ENCODE measurements at regions not wholly inside any gene's neighbourhood (a gene's known extent, or its start where the extent isn't known, plus 50 kb on each side); places are given as distances from the start of the nearest gene placed in this dataset.

- DNase-seq (ENCODE audit: low read depth, low spot score), result no peak
Observed at GRCh38 chr13:84466461-84466860, 584.2 kb upstream of the SLITRK1 start.

GRCh38 chr13:84460989-84461388 is 578.7 kb upstream of the SLITRK1 start:
- DNase-seq (ENCODE audit: low read depth, low spot score), result no peak

- no peak for DNase-seq (ENCODE audit: low read depth, low spot score)
Observed at GRCh38 chr13:84455143-84455905, 573.0 kb upstream of the SLITRK1 start.

GRCh38 chr13:84447640-84447978 is 565.3 kb upstream of the SLITRK1 start:
- DNase-seq (ENCODE audit: low read depth, low spot score), result no peak

GRCh38 chr13:84446972-84447639 is 564.8 kb upstream of the SLITRK1 start:
- peak; percentile 24 for DNase-seq (ENCODE audit: low read depth, low spot score)

GRCh38 chr13:84445776-84446175 is 563.5 kb upstream of the SLITRK1 start:
- DNase-seq (ENCODE audit: low read depth, low spot score), result no peak

GRCh38 chr13:84443463-84443862 is 561.2 kb upstream of the SLITRK1 start:
- no peak for DNase-seq (ENCODE audit: low read depth, low spot score)

GRCh38 chr13:84439108-84439507 is 556.8 kb upstream of the SLITRK1 start:
- no peak for DNase-seq (ENCODE audit: low read depth, low spot score)

- DNase-seq (ENCODE audit: low read depth, low spot score), result no peak
Observed at GRCh38 chr13:84433024-84433423, 550.8 kb upstream of the SLITRK1 start.

GRCh38 chr13:84431646-84432045 is 549.4 kb upstream of the SLITRK1 start:
- DNase-seq (ENCODE audit: low read depth, low spot score), result no peak

GRCh38 chr13:84430446-84430845 is 548.2 kb upstream of the SLITRK1 start:
- no peak for DNase-seq (ENCODE audit: low read depth, low spot score)

GRCh38 chr13:84430015-84430414 is 547.7 kb upstream of the SLITRK1 start:
- DNase-seq (ENCODE audit: low read depth, low spot score), result no peak

- DNase-seq (ENCODE audit: low read depth, low spot score), result no peak
Observed at GRCh38 chr13:84418041-84418440, 535.8 kb upstream of the SLITRK1 start.

GRCh38 chr13:84417416-84417815 is 535.1 kb upstream of the SLITRK1 start:
- DNase-seq (ENCODE audit: low read depth, low spot score), result no peak

- DNase-seq (ENCODE audit: low read depth, low spot score), result no peak
Observed at GRCh38 chr13:84413016-84413415, 530.7 kb upstream of the SLITRK1 start.

- DNase-seq (ENCODE audit: low read depth, low spot score), result no peak
Observed at GRCh38 chr13:84405286-84405685, 523.0 kb upstream of the SLITRK1 start.

- DNase-seq (ENCODE audit: low read depth, low spot score), result no peak
Observed at GRCh38 chr13:84400706-84401105, 518.4 kb upstream of the SLITRK1 start.

- DNase-seq (ENCODE audit: low read depth, low spot score), result no peak
Observed at GRCh38 chr13:84399320-84400085, 517.2 kb upstream of the SLITRK1 start.

GRCh38 chr13:84393981-84394625 is 511.8 kb upstream of the SLITRK1 start:
- DNase-seq (ENCODE audit: low read depth, low spot score), result no peak

GRCh38 chr13:84380866-84381265 is 498.6 kb upstream of the SLITRK1 start:
- DNase-seq (ENCODE audit: low read depth, low spot score), result no peak

- no peak for DNase-seq (ENCODE audit: low read depth, low spot score)
Observed at GRCh38 chr13:84377106-84377505, 494.8 kb upstream of the SLITRK1 start.

- DNase-seq (ENCODE audit: low read depth, low spot score), result no peak
Observed at GRCh38 chr13:84366506-84366905, 484.2 kb upstream of the SLITRK1 start.
